HG03469 (cell line): ENCODE measurements at regions not wholly inside any gene's neighbourhood (a gene's known extent, or its start where the extent isn't known, plus 50 kb on each side); places are given as distances from the start of the nearest gene placed in this dataset.
"Not testable (repeated sequence)": the region's sequence is repeated elsewhere in the genome, so short reads cannot be mapped to it uniquely, and the experiment has no call there.

Experiments
- ATAC-seq: cut with Tn5 transposase; IDR thresholded peaks from one replicate; pipeline ENCODE4 v1.9.1; 2021; ENCODE audit warnings: mild to moderate bottlenecking, moderate library complexity, moderate number of reproducible peaks; ENCODE audit not compliant: unreplicated experiment

- ATAC-seq = no peak
Measured at GRCh38 chr4:57364255-57364654, 254.1 kb upstream of the IGFBP7 start.

GRCh38 chr4:57363346-57363745, 253.2 kb upstream of the IGFBP7 start:
- ATAC-seq = no peak

GRCh38 chr4:57360681-57361080, 250.5 kb upstream of the IGFBP7 start:
- ATAC-seq = no peak

- ATAC-seq = no peak
Measured at GRCh38 chr4:57355101-57355665, 245.0 kb upstream of the IGFBP7 start.

- no peak for ATAC-seq
Measured at GRCh38 chr4:57351731-57352130, 241.5 kb upstream of the IGFBP7 start.

- ATAC-seq = no peak
Measured at GRCh38 chr4:57344296-57344695, 234.1 kb upstream of the IGFBP7 start.

GRCh38 chr4:57342411-57342810, 232.2 kb upstream of the IGFBP7 start:
- ATAC-seq = no peak

- ATAC-seq = not testable (repeated sequence)
Measured at GRCh38 chr4:57338861-57339260, 228.7 kb upstream of the IGFBP7 start.

GRCh38 chr4:57333684-57334083, 223.5 kb upstream of the IGFBP7 start:
- no peak for ATAC-seq

GRCh38 chr4:57331959-57332358, 221.8 kb upstream of the IGFBP7 start:
- ATAC-seq = no peak

GRCh38 chr4:57329279-57329678, 219.1 kb upstream of the IGFBP7 start:
- ATAC-seq = no peak

- ATAC-seq = no peak
Measured at GRCh38 chr4:57324673-57325307, 214.6 kb upstream of the IGFBP7 start.

GRCh38 chr4:57320849-57321248, 210.7 kb upstream of the IGFBP7 start:
- ATAC-seq = no peak

GRCh38 chr4:57320217-57320616, 210.0 kb upstream of the IGFBP7 start:
- no peak for ATAC-seq

- no peak for ATAC-seq
Measured at GRCh38 chr4:57318703-57319102, 208.5 kb upstream of the IGFBP7 start.

GRCh38 chr4:57314636-57315035, 204.5 kb upstream of the IGFBP7 start:
- ATAC-seq = no peak

- no peak for ATAC-seq
Measured at GRCh38 chr4:57312296-57312695, 202.1 kb upstream of the IGFBP7 start.

- no peak for ATAC-seq
Measured at GRCh38 chr4:57309658-57310057, 199.5 kb upstream of the IGFBP7 start.

- no peak for ATAC-seq
Measured at GRCh38 chr4:57308301-57308700, 198.1 kb upstream of the IGFBP7 start.

- ATAC-seq = no peak
Measured at GRCh38 chr4:57305836-57306235, 195.7 kb upstream of the IGFBP7 start.

GRCh38 chr4:57303012-57303751, 193.0 kb upstream of the IGFBP7 start:
- no peak for ATAC-seq

GRCh38 chr4:57300300-57300699, 190.1 kb upstream of the IGFBP7 start:
- not testable (repeated sequence) for ATAC-seq
